Dedifferentiated amniotic fluid mesenchymal stem cell (primary cell): ENCODE measurements at regions not wholly inside any gene's neighbourhood (a gene's known extent, or its start where the extent isn't known, plus 50 kb on each side); places are given as distances from the start of the nearest gene placed in this dataset.
"Not testable (repeated sequence)": the region's sequence is repeated elsewhere in the genome, so short reads cannot be mapped to it uniquely, and the experiment has no call there.

ENCODE experiments used
- DNase-seq: peaks from one replicate; pipeline ENCODE4 v3.0.0-alpha.2; 2016; ENCODE audit errors: extremely low spot score

- no peak for DNase-seq
Measured at GRCh38 chr13:62205273-62205672, 789.6 kb upstream of the PCDH20 start.

- no peak for DNase-seq
Measured at GRCh38 chr13:62194371-62194770, 778.7 kb upstream of the PCDH20 start.

- DNase-seq: no peak
Measured at GRCh38 chr13:62193919-62194318, 778.3 kb upstream of the PCDH20 start.

GRCh38 chr13:62185631-62186255 is 770.1 kb upstream of the PCDH20 start:
- DNase-seq: no peak

- peak; percentile 27 for DNase-seq
Measured at GRCh38 chr13:62176051-62176450, 760.4 kb upstream of the PCDH20 start.

GRCh38 chr13:62173958-62174357 is 758.3 kb upstream of the PCDH20 start:
- no peak for DNase-seq

- no peak for DNase-seq
Measured at GRCh38 chr13:62171697-62172096, 756.0 kb upstream of the PCDH20 start.

GRCh38 chr13:62168891-62169290 is 753.2 kb upstream of the PCDH20 start:
- no peak for DNase-seq

- DNase-seq: no peak
Measured at GRCh38 chr13:62167650-62168172, 752.1 kb upstream of the PCDH20 start.

- no peak for DNase-seq
Measured at GRCh38 chr13:62162860-62163259, 747.2 kb upstream of the PCDH20 start.

GRCh38 chr13:62158520-62158919 is 742.9 kb upstream of the PCDH20 start:
- DNase-seq: no peak

GRCh38 chr13:62151724-62152123 is 736.1 kb upstream of the PCDH20 start:
- not testable (repeated sequence) for DNase-seq

GRCh38 chr13:62142048-62142447 is 726.4 kb upstream of the PCDH20 start:
- DNase-seq: no peak

- DNase-seq: no peak
Measured at GRCh38 chr13:62139597-62139996, 723.9 kb upstream of the PCDH20 start.

- DNase-seq: no peak
Measured at GRCh38 chr13:62137629-62138405, 722.2 kb upstream of the PCDH20 start.

GRCh38 chr13:62131604-62132003 is 716.0 kb upstream of the PCDH20 start:
- no peak for DNase-seq

GRCh38 chr13:62130062-62130970 is 714.7 kb upstream of the PCDH20 start:
- no peak for DNase-seq

GRCh38 chr13:62129000-62129551 is 713.4 kb upstream of the PCDH20 start:
- DNase-seq: no peak

GRCh38 chr13:62126400-62126799 is 710.8 kb upstream of the PCDH20 start:
- no peak for DNase-seq

GRCh38 chr13:62125451-62125850 is 709.8 kb upstream of the PCDH20 start:
- DNase-seq: no peak

- DNase-seq: no peak
Measured at GRCh38 chr13:62123409-62123808, 707.8 kb upstream of the PCDH20 start.

GRCh38 chr13:62122434-62122833 is 706.8 kb upstream of the PCDH20 start:
- no peak for DNase-seq
